ENCODE measurements at regions not wholly inside any gene's neighbourhood (a gene's known extent, or its start where the extent isn't known, plus 50 kb on each side); places are given as distances from the start of the nearest gene placed in this dataset.

DNA sequence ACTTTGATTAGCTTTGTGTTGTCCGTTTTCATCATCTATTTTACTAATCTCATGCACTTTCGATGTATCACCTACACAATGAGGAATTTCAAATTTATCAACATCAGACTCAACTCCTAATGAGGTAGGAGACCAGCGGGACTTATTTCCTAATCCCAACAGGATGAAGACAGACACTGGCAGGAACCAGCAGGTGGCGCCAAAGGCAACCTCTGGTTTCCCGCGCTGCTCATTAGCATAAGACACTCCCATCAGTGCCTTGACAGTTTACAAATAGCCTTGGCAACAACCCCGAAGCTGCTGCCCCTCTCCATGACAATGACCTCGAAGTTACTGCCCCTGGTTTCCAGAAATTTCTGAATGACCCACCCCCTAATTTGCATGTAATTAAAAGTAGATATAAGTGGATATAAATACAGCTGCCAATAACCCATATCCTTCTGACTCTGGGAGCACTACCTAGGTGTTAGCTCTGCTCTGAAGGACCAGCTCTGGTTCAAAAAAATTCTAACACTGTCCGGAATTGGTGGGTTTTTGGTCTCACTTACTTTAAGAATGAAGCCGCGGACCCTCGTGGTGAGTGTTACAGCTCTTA lies 974.8 kb downstream of the ADGRL2 start:
- H3K79me1 ChIP-seq (ENCODE audit: low read depth in 1 of 2, low read length in 2 of 2): no peaks in the 10 kb centered on the region
- no peak overlapping the region for H3K9ac ChIP-seq (ENCODE audit: low read depth, low read length)
- H2BK5ac ChIP-seq (ENCODE audit: low read depth, low read length, poor library complexity, severe bottlenecking): no peak overlapping the region
- H2AFZ ChIP-seq (replicated peaks; ENCODE audit: low read length, poor library complexity): no peak overlapping the region
- no peak overlapping the region for H3K14ac ChIP-seq (replicated peaks; ENCODE audit: low read depth, low read length)
- no peaks in the 10 kb centered on the region for H3K27me3 ChIP-seq (ENCODE audit: control insufficient read depth, insufficient read depth, low read length)
- H4K20me1 ChIP-seq (ENCODE audit: insufficient read depth, low read length): no peaks in the 10 kb centered on the region
- no peak overlapping the region for H4K5ac ChIP-seq (ENCODE audit: low read depth, low read length)
- H2AK9ac ChIP-seq (replicated peaks; ENCODE audit: low read depth, low read length, poor library complexity): no peak overlapping the region
- no peak overlapping the region for H3K4me2 ChIP-seq (ENCODE audit: low read depth, low read length)
- no peak overlapping the region for H4K8ac ChIP-seq (ENCODE audit: low read depth in 2 of 2, low read length in 2 of 2)
- no peaks in the 10 kb centered on the region for H3K9me1 ChIP-seq (ENCODE audit: insufficient read depth, low read length)
- no peak overlapping the region for H2BK20ac ChIP-seq (ENCODE audit: low read depth, low read length)
- TF ChIP-seq MAFK (IDR thresholded peaks at IDR 0.05; ENCODE audit: low read depth, low read length): no peak
- no peak for TF ChIP-seq RCOR1 (IDR thresholded peaks at IDR 0.05; ENCODE audit: insufficient replicate concordance, low read length)
- H2BK120ac ChIP-seq (ENCODE audit: low read depth, low read length): no peak overlapping the region
- no peak overlapping the region for H2AK5ac ChIP-seq (ENCODE audit: low read depth, low read length)
- in situ Hi-C loops (cut with MboI; ENCODE audit: low sequenced_read_pairs) (no loop called here), intact Hi-C loops (cut with micrococcal nuclease) (no loop called here), dilution Hi-C loops (cut with HindIII; ENCODE audit: low sequenced_read_pairs, unreplicated experiment) (no loop called here)
- no peak overlapping the region for H3K18ac ChIP-seq (ENCODE audit: low read depth, low read length)
- no peak overlapping the region for H3K27ac ChIP-seq (ENCODE audit: insufficient read depth, low read length)
- no peak overlapping the region for H4K91ac ChIP-seq (ENCODE audit: insufficient read depth, low read depth, low read length)
- H3K23ac ChIP-seq (ENCODE audit: low read depth, low read length): no peak overlapping the region
- POLR2A ChIA-PET (ENCODE audit: unreplicated experiment): no interaction called here
- no peak overlapping the region for H2BK15ac ChIP-seq (ENCODE audit: low read depth, low read length)
- CTCF ChIA-PET: no interaction called here
- no peaks in the 10 kb centered on the region for H3K36me3 ChIP-seq (ENCODE audit: control insufficient read depth, insufficient read depth, low read length)
- H3K9me3 ChIP-seq (ENCODE audit: control insufficient read depth, insufficient read depth, low read length): peaks cover 7% of the 10 kb centered on the region; the same call in 1 of the 2 replicates
- no peak for DNase-seq
- H3K56ac ChIP-seq (ENCODE audit: extremely low read depth, insufficient read depth, low read length): no peak overlapping the region
- H3K4me3 ChIP-seq (ENCODE audit: insufficient read depth, low read depth, low read length): no peak overlapping the region
- no peak for ATAC-seq (ENCODE audit: low read depth)
- no peak overlapping the region for H3K4ac ChIP-seq (ENCODE audit: low read depth, low read length)
- no TSS peak for BruUV-seq (replicated peaks)
- H3K4me1 ChIP-seq (ENCODE audit: control insufficient read depth, insufficient read depth, low read length): no peaks in the 10 kb centered on the region
- 50% methylated on average over 1 of the region's 12 CpGs; no CpG with 5 or more reads in 1 of the 2 experiments for WGBS, 2 experiments (ENCODE audit: extremely low coverage in 2 of 2, insufficient read length in 1 of 2)
